Tibial nerve (tissue), 4 donors: ENCODE measurements at regions not wholly inside any gene's neighbourhood (a gene's known extent, or its start where the extent isn't known, plus 50 kb on each side); places are given as distances from the start of the nearest gene placed in this dataset.

Experiments
- CTCF ChIP-seq, 5 experiments: fragments of 200-600 bp in 3 of 5; fragments of 450-650 bp in 2 of 5; sonication (generic) in 3 of 5; IDR thresholded peaks; one replicate each; pipeline ENCODE4 v1.5.1; 2016 to 2019; ENCODE audit warnings: antibody characterized with exemption in 5 of 5, mild to moderate bottlenecking in 3 of 5, moderate library complexity in 2 of 5
- EP300 ChIP-seq, 2 donors: sonication (generic); formaldehyde crosslinking; IDR thresholded peaks; one replicate each; pipeline ENCODE4 v1.6.1; 2017; ENCODE audit warnings: antibody characterized with exemption in 2 of 2, mild to moderate bottlenecking in 1 of 2
- POLR2A ChIP-seq, 2 donors: fragments of 450-650 bp; IDR thresholded peaks; one replicate each; pipeline ENCODE4 v1.6.1; 2017; ENCODE audit warnings: antibody characterized with exemption in 2 of 2, mild to moderate bottlenecking in 2 of 2, moderate library complexity in 2 of 2

GRCh38 chr5:71782771-71783770, 64.0 kb downstream of the CARTPT start:
- peak; percentile 71 to 88 (median 81) for TF ChIP-seq CTCF (IDR thresholded peaks at IDR 0.05)
- TF ChIP-seq EP300 (IDR thresholded peaks at IDR 0.05): peak in 1 of 2 donors; percentile 56
- no peak for TF ChIP-seq POLR2A (IDR thresholded peaks at IDR 0.05)
